ENCODE measurements at regions not wholly inside any gene's neighbourhood (a gene's known extent, or its start where the extent isn't known, plus 50 kb on each side); places are given as distances from the start of the nearest gene placed in this dataset.

DNA sequence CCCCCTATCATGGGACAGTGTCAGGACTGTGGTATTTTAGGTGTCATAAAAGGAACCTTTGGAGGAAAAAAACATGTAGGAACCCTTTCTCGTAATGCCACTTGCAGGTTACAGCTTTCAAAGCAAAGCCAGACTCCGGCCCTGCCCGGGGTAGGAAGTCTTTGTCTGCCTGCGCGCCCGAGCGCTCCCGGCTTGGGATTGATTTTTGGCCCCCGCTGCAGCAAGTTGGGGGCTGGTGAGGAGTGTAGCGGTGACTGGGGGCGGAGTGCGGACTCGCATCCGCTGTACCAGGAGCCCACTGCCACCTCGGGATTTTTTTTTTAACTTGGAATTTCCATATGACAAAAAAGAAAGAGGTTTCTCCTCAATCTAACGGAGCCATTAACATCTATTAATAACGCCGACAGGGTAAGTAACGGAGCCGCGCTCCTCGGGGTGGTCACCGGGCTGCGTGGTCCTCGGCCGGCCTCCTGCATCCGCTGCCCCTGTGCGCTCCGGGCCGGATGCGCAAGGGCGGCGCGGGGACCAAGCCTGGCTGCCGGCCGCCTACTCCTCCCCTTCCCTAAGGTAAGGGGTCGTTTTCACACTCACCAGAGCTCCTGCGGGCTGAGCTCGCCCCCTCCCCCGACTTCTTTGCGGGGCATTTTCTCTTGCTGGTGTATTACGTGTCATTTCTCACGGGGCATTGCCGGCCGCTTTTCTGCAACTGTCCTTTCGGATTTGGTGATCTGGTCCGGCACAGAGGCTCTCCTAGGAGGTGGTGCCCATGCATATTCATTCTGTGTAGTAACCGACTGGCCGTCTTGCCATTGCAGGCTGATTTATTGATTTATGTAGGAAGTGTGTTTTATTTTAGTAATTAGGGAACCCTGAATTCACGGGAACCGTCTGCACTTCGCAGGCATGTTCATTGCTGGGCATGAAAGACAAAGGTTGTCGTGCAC, 219.8 kb upstream of the TOPAZ1 start:
- no peak for DNase-seq (ENCODE audit: low spot score)
- TF ChIP-seq CTCF (IDR thresholded peaks at IDR 0.05) = no peak
- Histone ChIP-seq H3K27ac (no peak overlapping the region), H3K4me3 (peak overlapping the region; percentile 58)

DNA sequence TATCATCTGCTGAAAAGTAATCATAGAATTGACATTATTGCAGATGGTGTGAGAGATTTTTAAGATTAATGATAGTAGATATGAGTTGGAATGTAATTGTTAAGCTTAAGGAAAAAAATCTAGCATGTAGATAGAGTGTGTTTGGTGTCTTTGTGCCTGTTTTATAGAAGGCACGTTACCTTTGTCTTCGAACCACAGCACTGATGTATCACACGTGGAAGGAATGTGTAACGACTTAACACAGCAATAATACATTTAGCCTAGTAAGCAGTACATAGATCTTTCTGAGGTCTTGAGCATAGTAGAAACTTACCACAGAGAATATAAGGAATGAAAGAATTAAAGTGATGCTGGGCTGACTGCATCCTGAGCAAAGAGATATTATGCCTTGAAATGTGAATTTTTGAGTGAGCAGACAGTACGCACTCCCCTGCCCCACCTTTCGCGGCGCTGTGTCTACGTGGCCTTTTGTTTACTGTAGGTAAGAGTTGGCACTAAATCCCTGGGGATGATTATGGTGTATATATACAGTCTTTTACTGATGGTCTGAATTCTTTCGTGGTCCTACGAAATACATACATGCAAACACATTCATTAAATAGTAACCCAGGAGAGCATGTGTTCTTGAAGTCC, 217.6 kb upstream of the TOPAZ1 start:
- no peak overlapping the region for H3K27ac ChIP-seq
- TF ChIP-seq CTCF (IDR thresholded peaks at IDR 0.05) = no peak
- DNase-seq (ENCODE audit: low spot score) = no peak
- H3K4me3 ChIP-seq = no peak overlapping the region

GRCh38 chr3:44026220-44026865, 215.3 kb upstream of the TOPAZ1 start:
- DNase-seq (ENCODE audit: low spot score) = no peak
- no peak overlapping the region for H3K4me3 ChIP-seq

GRCh38 chr3:44029100-44029499, 212.6 kb upstream of the TOPAZ1 start:
- H3K27ac ChIP-seq = no peak overlapping the region
- no peak for DNase-seq (ENCODE audit: low spot score)
- no peak for TF ChIP-seq CTCF (IDR thresholded peaks at IDR 0.05)
- no peak overlapping the region for H3K4me3 ChIP-seq

More at GRCh38 chr3:44026220-44026865, 215.3 kb upstream of the TOPAZ1 start:
- no peak overlapping the region for H3K27ac ChIP-seq
- no peak for TF ChIP-seq CTCF (IDR thresholded peaks at IDR 0.05)

GRCh38 chr3:44030285-44030684, 211.4 kb upstream of the TOPAZ1 start:
- DNase-seq (ENCODE audit: low spot score) = no peak
- Histone ChIP-seq H3K27ac (no peak overlapping the region), H3K4me3 (no peak overlapping the region)
- TF ChIP-seq CTCF (IDR thresholded peaks at IDR 0.05) = no peak

- TF ChIP-seq CTCF (IDR thresholded peaks at IDR 0.05) = no peak
- no peak overlapping the region for H3K4me3 ChIP-seq
- H3K27ac ChIP-seq = no peak overlapping the region
- no peak for DNase-seq (ENCODE audit: low spot score)
Measured at GRCh38 chr3:44030687-44031305, 210.9 kb upstream of the TOPAZ1 start.

Data from coronary artery (tissue), 2 donors.